ENCODE measurements at regions not wholly inside any gene's neighbourhood (a gene's known extent, or its start where the extent isn't known, plus 50 kb on each side); places are given as distances from the start of the nearest gene placed in this dataset.

DNA sequence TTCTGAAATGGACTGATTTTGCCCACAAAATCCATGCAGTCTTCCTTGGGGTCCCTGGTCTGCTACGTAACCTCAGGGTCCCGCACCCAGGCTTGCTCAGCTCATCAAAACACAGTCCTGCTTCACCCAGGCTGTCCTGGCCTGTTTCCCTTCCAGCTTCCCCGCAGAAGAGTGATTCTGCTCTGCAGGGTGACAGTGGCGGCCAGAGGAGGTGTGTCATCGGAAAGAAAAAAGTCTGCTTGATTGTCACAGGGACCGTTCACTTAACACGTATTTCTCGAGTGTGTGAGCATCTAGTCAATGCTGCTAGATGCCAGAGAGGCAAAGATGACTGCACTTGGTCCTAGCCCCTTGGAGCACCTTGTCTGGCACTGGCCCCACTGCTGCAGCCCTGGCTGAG lies 50.1 kb upstream of the ABHD2 start:
- H3K4me3 ChIP-seq (replicated peaks; ENCODE audit: low read depth, low read length), result no peak overlapping the region
- DNase-seq (ENCODE audit: low read depth), result no peak
- TF ChIP-seq, protein P1, sequence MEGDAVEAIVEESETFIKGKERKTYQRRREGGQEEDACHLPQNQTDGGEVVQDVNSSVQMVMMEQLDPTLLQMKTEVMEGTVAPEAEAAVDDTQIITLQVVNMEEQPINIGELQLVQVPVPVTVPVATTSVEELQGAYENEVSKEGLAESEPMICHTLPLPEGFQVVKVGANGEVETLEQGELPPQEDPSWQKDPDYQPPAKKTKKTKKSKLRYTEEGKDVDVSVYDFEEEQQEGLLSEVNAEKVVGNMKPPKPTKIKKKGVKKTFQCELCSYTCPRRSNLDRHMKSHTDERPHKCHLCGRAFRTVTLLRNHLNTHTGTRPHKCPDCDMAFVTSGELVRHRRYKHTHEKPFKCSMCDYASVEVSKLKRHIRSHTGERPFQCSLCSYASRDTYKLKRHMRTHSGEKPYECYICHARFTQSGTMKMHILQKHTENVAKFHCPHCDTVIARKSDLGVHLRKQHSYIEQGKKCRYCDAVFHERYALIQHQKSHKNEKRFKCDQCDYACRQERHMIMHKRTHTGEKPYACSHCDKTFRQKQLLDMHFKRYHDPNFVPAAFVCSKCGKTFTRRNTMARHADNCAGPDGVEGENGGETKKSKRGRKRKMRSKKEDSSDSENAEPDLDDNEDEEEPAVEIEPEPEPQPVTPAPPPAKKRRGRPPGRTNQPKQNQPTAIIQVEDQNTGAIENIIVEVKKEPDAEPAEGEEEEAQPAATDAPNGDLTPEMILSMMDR (IDR thresholded peaks at IDR 0.05; ENCODE audit: low read length, missing control alignments), result no peak

Measured in fibroblast of pulmonary artery (primary cell).